ENCODE measurements at regions not wholly inside any gene's neighbourhood (a gene's known extent, or its start where the extent isn't known, plus 50 kb on each side); places are given as distances from the start of the nearest gene placed in this dataset.
"Not testable (repeated sequence)": the region's sequence is repeated elsewhere in the genome, so short reads cannot be mapped to it uniquely, and the experiment has no call there.

- DNase-seq (ENCODE audit: low spot score), result no peak
Observed at GRCh38 chr9:33739398-33739797, 56.0 kb upstream of the PRSS3 start.

- no peak for DNase-seq (ENCODE audit: low spot score)
Observed at GRCh38 chr9:33740075-33740474, 55.3 kb upstream of the PRSS3 start.

- DNase-seq (ENCODE audit: low spot score), result not testable (repeated sequence)
Observed at GRCh38 chr9:33740958-33741357, 54.4 kb upstream of the PRSS3 start.

- DNase-seq (ENCODE audit: low spot score), result no peak
Observed at GRCh38 chr9:33742051-33742450, 53.3 kb upstream of the PRSS3 start.

- DNase-seq (ENCODE audit: low spot score), result no peak
Observed at GRCh38 chr9:33742519-33742918, 52.8 kb upstream of the PRSS3 start.

Measured in AG20443 (cell line).